Keratinocyte (primary cell): ENCODE measurements at regions not wholly inside any gene's neighbourhood (a gene's known extent, or its start where the extent isn't known, plus 50 kb on each side); places are given as distances from the start of the nearest gene placed in this dataset.

Experiments used
- EZH2 ChIP-seq: IDR thresholded peaks from one replicate; pipeline ENCODE4 v1.6.1; 2012; ENCODE audit warnings: inconsistent platforms, mild to moderate bottlenecking, low read length, moderate library complexity
- TF ChIP-seq, protein P1 (sequence below), 3 experiments: IDR thresholded peaks in 1 of 3; conservative IDR thresholded peaks in 1 of 3; optimal IDR thresholded peaks in 1 of 3; 2 replicates in 2 of 3; 3 replicates in 1 of 3; pipeline versions ENCODE3 to v1.5.1; 2011; ENCODE audit warnings: low read length in 3 of 3, mild to moderate bottlenecking in 3 of 3, moderate library complexity in 2 of 3, control low read depth in 1 of 3, inconsistent platforms in 1 of 3; ENCODE audit not compliant: insufficient read depth in 2 of 3; ENCODE audit errors: extremely low read depth in 1 of 3

DNA sequence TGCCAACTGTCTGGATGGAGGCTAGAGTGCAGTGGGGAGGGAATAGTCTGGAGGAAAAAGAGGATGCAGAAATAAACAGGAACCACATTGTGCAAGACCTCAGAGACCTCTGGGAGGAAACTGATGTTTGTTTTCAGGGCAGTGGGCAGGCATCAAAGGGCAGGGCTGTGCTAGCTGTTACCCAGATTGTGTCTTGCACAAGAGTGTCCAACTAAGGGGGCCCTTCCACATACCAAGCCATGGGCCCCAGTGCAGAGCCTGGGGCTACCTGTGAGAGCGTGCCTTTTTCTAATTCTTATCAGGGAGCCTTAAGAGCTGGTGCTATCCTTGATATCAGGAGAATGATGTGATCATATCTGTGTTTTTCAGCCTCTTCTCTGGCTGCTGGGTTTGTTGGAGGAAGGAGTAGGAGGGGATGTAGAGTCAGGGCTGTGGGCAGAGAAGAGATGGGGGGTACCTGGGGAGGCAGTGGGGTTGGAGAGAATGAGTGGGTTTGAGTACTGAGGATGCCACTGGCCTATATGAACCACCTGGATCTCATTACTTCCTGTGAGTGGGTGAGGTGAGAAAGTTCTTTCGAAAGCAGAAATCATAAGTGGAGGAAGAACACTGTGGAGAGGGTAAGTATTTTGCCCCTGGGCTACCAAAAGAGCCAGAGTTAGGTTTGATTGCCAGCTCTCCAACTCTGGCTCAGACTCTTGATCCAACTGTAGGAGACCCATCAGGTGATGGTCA is 259.2 kb upstream of the CRY1 start:
- TF ChIP-seq, protein P1, sequence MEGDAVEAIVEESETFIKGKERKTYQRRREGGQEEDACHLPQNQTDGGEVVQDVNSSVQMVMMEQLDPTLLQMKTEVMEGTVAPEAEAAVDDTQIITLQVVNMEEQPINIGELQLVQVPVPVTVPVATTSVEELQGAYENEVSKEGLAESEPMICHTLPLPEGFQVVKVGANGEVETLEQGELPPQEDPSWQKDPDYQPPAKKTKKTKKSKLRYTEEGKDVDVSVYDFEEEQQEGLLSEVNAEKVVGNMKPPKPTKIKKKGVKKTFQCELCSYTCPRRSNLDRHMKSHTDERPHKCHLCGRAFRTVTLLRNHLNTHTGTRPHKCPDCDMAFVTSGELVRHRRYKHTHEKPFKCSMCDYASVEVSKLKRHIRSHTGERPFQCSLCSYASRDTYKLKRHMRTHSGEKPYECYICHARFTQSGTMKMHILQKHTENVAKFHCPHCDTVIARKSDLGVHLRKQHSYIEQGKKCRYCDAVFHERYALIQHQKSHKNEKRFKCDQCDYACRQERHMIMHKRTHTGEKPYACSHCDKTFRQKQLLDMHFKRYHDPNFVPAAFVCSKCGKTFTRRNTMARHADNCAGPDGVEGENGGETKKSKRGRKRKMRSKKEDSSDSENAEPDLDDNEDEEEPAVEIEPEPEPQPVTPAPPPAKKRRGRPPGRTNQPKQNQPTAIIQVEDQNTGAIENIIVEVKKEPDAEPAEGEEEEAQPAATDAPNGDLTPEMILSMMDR (optimal IDR thresholded peaks at IDR 0.05 in 1 of 3, IDR thresholded peaks at IDR 0.05 in 1 of 3, conservative IDR thresholded peaks at IDR 0.05 in 1 of 3; ENCODE audit: extremely low read depth in 1 of 3, insufficient read depth in 2 of 3, low read length in 3 of 3): no peak
- TF ChIP-seq EZH2: no peak
